ENCODE measurements at regions not wholly inside any gene's neighbourhood (a gene's known extent, or its start where the extent isn't known, plus 50 kb on each side); places are given as distances from the start of the nearest gene placed in this dataset.

DNA sequence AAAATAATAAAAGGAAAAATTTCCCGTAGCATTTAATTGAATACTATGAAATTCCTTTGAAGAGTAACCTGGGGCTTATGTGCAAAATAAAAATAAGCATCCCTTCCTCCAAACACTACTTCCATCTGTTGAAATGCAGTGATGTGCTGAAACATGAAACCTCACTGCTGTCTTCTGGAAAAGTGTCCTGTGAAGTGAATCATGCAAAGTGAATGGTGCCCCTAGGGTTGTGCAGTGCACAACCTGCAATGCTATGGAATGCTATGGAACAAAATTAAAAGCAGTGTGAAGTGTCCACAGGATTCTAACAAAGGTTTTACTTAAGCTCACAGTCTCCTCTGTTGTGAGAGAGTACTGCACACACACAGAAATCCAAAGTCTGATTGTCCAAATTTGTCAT, 480.9 kb downstream of the ETV1 start:
- no peak overlapping the region for H3K4me3 ChIP-seq (ENCODE audit: low read depth, low read length)

DNA sequence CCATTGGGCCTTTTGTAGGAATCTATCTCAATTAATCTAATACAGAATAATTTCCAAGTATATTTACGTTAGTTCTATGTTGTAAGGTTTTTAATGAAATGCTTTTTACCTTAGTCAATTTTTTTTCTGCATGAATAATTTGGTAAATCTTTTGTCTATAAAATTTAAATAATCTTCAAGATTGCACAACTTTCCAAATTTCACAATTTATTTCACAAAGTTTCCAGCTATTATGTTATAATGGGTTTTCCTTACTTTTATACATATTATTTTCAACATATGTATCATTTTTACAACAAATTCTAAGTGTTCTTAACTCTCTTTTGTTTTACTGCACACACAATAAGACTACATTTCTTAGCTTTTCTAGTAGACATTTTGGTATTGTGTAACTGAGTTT, 470.7 kb downstream of the ETV1 start:
- H3K4me3 ChIP-seq (ENCODE audit: low read depth, low read length) = no peak overlapping the region

DNA sequence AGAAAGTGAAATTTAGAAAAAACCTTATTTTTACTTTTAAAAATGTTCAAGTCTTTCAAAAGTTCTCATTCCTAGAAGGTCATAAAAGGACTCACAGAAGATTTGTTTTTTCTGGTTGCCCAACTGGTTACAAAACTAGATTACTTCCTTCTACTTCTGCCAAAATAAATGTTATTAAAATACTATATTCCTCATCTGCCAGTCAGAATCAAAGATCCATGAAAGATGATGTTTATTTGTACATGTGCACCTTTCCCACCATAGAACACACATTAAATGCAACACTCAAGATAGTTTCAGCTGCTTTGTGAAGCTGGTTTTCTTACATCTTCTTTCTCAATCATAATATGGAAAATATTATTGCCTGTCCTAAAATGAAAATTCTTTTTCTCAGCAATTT, 465.4 kb downstream of the ETV1 start:
- no peak overlapping the region for H3K4me3 ChIP-seq (ENCODE audit: low read depth, low read length)

DNA sequence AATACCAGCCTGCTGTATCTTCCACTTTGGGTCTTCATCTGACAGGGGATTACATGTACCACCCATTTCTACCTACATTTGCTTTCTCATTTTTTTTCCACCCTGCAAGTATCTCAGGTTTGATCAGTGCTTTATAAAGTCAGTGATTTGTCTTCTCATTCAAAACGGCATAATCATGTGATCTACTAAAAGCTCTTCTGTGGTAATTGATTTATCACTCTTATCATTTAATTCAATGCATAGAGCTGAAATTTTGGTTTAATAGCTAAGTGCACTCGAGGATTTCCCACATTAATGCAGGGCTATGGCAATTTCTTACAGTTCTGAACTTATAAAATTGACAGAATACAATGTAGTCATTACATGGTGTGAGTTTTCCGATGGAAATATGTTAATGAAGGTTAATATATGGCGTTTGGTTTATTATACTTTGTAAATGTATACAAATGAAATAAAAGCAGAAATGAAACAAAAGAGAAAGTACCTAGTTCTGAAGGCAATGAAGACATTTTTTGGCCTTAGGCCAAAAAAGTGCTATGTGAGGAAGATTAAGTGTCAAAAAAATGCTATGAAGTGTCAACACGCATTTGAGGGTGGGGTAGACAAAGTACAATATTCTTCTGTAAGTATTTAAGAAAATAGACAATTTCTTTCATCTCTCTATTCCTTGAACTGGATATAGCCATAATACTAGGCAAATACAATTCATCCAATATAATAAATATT, 457.3 kb downstream of the ETV1 start:
- no peak overlapping the region for H3K4me3 ChIP-seq (ENCODE audit: low read depth, low read length)

- H3K4me3 ChIP-seq (ENCODE audit: low read depth, low read length) = no peak overlapping the region
These were observed 450.8 kb downstream of the ETV1 start for GRCh38 chr7:13538669-13539068.

- H3K4me3 ChIP-seq (ENCODE audit: low read depth, low read length) = no peak overlapping the region
These were observed 449.0 kb downstream of the ETV1 start for GRCh38 chr7:13540429-13540828.

GRCh38 chr7:13541326-13541725, 448.1 kb downstream of the ETV1 start:
- H3K4me3 ChIP-seq (ENCODE audit: low read depth, low read length) = no peak overlapping the region

GRCh38 chr7:13542451-13542850, 447.0 kb downstream of the ETV1 start:
- no peak overlapping the region for H3K4me3 ChIP-seq (ENCODE audit: low read depth, low read length)

GRCh38 chr7:13551503-13551902, 438.0 kb downstream of the ETV1 start:
- no peak overlapping the region for H3K4me3 ChIP-seq (ENCODE audit: low read depth, low read length)

DNA sequence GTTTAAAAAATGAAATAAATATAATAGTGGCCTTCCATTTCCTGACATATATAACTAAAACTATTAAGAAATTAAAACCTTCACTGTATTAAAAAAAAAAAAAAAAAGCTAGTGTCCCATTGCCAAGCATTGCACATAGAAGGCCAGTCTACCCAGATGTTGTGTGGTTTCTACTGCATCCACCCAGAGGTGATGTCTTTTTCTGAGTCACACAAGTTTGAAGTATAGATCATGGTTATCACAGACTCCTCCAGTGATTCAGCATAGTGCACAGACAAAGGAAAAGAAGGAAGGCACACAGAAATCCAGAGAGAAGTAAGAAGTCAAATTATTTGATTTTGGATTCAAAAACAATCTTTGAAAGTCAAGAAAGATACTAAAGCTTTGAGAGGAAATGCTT, 429.0 kb downstream of the ETV1 start:
- H3K4me3 ChIP-seq (ENCODE audit: low read depth, low read length) = no peak overlapping the region

DNA sequence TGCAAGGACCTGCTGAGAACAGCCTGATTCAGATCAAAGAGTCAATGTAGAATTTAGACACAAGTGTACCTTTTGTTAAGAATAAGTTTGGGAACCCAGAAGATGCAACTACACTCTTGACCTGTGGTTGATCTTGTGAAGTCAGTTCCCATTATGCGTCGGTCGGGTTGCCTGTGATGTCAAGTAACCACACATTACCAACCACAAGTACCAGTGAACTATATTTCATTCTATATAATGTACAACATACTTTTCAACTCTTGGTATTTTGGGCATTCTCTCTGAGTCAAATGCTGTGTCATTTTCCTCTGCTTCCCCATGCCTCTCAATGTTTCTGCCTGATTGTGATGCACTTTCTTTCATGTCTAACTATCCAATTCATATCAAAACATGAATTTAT, 426.2 kb downstream of the ETV1 start:
- H3K4me3 ChIP-seq (ENCODE audit: low read depth, low read length) = no peak overlapping the region

DNA sequence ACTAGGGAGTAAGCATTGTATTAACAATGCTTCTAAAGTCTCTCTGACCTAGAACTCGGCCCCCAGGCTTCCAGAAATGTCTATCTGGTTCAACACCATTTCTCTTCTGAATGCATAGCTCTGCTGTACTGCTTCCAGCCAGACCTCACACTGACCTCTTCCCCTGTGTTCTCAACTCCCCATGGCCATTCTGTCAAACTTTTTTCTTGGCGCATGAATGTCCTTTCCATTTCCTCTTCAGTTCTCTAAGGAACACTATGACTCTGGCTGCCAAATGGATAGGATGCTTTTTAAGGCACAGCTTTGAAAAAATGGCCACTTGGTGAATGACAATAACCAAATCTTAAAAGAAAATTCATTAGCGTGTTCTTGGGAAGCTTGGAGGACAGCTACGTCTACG, 425.8 kb downstream of the ETV1 start:
- H3K4me3 ChIP-seq (ENCODE audit: low read depth, low read length) = no peak overlapping the region

DNA sequence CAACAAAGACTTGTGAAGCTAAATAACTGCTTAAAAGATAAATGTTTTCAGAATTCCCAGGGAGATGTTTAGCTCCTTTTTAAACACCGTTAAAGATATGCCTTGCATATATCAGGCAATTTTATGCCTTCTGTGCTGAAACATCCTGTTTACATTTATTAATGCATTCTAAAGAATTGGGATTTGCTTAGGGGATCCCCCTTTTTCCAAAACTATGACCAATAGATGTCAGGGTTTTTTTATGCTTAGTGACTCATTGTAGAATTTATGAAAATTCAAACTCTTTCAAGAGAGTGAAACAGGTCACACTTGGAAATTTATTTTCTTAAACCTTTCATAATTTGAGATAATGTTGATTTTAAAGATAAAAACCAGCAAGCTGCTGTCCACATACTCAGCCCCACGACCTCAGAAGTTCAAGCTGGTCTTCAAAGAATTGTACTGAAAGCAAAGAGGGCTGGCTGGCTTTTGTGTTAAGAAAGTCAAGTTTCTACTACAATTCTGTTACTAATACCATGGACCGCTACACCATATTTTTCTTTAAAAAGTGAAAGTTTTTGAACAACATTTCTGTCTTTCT, 411.8 kb downstream of the ETV1 start:
- H3K4me3 ChIP-seq (ENCODE audit: low read depth, low read length) = no peak overlapping the region

GRCh38 chr7:13578294-13578693, 411.2 kb downstream of the ETV1 start:
- no peak overlapping the region for H3K4me3 ChIP-seq (ENCODE audit: low read depth, low read length)

DNA sequence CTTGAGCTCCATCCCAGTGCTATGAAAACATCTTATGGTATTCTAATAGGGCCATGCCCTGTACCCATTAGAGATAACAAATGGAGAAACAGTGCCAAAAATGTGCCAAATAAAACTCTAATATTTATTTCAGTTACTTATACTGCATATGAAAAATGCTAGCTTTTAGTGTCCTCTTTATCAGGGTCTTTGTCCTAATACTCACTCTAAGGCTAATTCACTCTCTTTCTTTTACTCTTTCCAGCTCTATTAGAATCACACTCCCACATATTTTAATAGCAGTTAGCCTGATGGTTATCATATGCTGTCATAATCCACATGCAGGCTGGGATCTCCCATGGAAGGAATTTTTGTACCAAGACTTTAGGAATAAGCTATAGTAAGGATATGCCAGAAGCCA, 408.4 kb downstream of the ETV1 start:
- H3K4me3 ChIP-seq (ENCODE audit: low read depth, low read length) = no peak overlapping the region

GRCh38 chr7:13593854-13594253, 395.6 kb downstream of the ETV1 start:
- no peak overlapping the region for H3K4me3 ChIP-seq (ENCODE audit: low read depth, low read length)

DNA sequence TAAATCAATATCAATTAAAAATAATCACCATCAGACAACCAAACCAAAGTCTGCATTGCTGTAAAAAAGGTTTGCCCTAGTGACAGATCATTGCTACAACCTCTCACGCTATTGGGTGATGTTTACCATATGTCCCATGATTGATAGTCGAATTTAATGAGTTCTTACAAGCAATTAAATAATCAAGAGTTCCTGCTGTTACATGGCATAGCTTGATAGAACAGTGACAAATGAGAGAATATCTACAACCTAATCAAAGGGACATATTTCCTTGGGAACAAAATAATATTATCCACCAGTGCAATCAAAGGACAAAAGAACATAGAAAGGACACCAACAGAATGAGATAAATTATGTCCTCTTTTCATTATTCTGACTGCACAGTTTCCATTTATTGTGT, 387.4 kb downstream of the ETV1 start:
- no peak overlapping the region for H3K4me3 ChIP-seq (ENCODE audit: low read depth, low read length)

DNA sequence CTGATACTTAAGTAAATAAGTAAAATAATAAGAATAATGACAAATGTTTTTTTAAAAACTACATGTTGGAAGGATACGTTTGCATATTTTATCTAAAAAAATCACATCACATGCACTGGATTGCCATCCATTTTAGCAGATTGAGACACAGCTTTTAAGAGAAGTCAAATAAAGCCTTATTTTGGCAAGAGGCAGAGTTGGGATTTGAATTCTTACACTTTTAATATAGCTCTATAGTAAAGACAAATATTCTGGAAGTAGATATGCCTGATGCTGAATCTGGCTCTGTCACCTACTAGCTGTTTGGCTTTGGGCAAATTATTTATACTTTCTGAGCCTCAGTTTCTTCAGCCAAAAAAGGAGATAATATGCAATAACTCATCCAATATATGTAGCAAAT, 386.4 kb downstream of the ETV1 start:
- no peak overlapping the region for H3K4me3 ChIP-seq (ENCODE audit: low read depth, low read length)

GRCh38 chr7:13603661-13604060, 385.8 kb downstream of the ETV1 start:
- H3K4me3 ChIP-seq (ENCODE audit: low read depth, low read length) = no peak overlapping the region

DNA sequence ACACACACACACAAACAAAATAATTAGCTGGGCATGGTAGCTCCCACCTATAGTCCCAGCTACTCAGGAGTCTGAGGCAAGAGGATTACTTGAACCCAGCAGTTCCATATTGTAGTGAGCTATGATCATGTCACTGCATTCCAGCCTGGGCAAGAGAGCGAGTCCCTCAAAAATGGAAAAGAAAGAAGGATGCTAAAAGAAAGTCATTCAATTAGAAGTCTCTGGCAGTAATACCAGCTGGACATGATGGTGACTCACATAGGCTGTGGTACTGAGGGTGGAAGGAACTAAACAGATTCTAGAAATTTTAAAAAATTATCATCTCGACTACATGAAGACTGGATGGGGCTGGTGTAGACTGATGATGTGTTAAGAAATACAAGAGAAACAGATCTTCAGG, 385.3 kb downstream of the ETV1 start:
- no peak overlapping the region for H3K4me3 ChIP-seq (ENCODE audit: low read depth, low read length)

DNA sequence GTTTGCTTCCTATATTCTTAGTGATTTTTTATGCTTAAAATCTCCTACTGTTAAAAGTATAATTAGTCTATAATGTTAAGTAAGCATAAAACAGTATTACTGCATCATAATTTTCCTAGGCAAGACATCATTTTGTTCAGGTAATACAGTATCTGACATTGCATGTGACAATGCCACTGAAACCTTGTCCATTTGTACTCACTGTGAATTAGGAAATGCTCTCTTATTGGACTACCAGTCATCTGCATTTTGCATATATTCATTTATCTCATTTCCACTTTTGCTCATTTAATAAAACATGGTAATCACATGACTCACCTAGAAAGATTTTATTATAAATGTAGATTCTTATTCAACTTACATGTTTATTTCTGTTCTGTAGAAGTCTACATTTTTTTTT, 379.1 kb downstream of the ETV1 start:
- H3K4me3 ChIP-seq (ENCODE audit: low read depth, low read length) = no peak overlapping the region

- H3K4me3 ChIP-seq (ENCODE audit: low read depth, low read length) = no peak overlapping the region
These were observed 373.8 kb downstream of the ETV1 start for GRCh38 chr7:13615679-13616078.

DNA sequence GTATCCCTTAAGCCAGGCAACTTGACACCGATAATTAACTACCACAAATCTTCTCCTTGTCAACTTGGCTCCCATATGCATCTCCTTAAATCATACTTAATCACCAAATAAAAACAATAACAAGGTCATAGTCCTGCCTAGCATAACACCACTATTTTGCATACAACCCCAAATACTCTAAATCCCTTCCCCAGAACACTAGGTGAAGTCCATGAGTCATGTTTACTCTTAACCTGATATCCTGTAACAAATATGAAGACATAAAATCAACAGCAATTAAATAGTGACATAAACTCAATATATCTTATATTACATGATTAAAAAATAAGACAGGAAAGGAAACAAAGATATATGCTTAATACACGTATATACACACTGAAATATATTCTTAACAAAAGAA, 362.0 kb downstream of the ETV1 start:
- no peak overlapping the region for H3K4me3 ChIP-seq (ENCODE audit: low read depth, low read length)
